Stimulated activated CD4-positive, alpha-beta T cell treated with anti-CD3 and anti-CD28 coated beads, TNF-alpha, amount 100 ng/mL, for 4 hours (primary cell): ENCODE measurements at regions not wholly inside any gene's neighbourhood (a gene's known extent, or its start where the extent isn't known, plus 50 kb on each side); places are given as distances from the start of the nearest gene placed in this dataset.

Experiments
- DNase-seq, 3 experiments: peaks; one replicate each; pipeline ENCODE4 v3.0.0-alpha.2; 2020; ENCODE audit warnings: low read depth in 3 of 3

GRCh38 chr15:31151301-31152233 lies 50.0 kb upstream of the TRPM1 start:
- no peak for DNase-seq

GRCh38 chr15:31153531-31153930 lies 52.0 kb upstream of the TRPM1 start:
- DNase-seq: no peak

GRCh38 chr15:31155151-31155550 lies 53.6 kb upstream of the TRPM1 start:
- DNase-seq: no peak

- no peak for DNase-seq
Observed at GRCh38 chr15:31156226-31156625, 54.7 kb upstream of the TRPM1 start.

DNA sequence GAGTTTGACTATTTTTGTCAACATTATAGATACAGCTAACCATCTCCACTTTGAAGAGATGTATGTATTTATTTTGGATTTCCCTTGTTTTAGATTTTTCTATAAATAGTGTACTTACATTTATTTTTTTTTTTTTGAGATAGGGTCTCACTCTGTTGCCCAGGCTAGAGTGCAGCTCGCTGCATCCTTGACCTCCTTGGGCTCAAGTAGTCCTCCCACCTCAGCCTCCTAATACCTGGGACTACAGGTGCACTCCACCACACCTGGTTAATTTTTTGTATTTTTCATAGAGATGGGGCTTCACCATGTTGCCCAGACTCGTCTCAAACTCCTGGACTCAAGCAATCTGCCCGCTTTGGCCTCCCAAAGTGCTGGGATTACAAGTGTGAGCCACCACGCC lies 55.3 kb upstream of the TRPM1 start:
- DNase-seq: no peak

DNA sequence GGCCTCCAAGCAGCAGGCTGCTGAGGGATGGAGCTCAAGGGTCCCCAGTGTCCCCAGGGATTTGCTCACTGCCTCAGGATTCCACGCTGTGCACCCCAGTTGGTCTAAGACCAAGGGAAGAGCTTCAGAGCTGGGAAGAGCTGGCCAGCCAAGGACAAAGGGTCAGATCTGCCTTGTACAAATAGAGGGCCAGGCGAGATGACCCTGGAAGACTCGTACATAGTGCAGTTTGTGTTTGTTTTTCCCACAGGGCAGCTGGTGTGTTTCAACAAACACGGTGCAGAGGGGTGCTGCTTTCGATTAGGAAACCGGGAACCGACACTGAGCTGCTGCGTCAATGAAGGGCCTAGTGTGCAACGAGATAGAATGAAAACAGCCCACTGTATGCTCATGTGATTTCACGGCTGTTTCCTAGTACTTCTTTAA lies 56.1 kb upstream of the TRPM1 start:
- DNase-seq: no peak

- no peak for DNase-seq
Observed at GRCh38 chr15:31158858-31159569, 57.5 kb upstream of the TRPM1 start.

- no peak for DNase-seq
Observed at GRCh38 chr15:31159837-31160236, 58.3 kb upstream of the TRPM1 start.

- DNase-seq: no peak
Observed at GRCh38 chr15:31160297-31160696, 58.8 kb upstream of the TRPM1 start.

- DNase-seq: no peak
Observed at GRCh38 chr15:31160740-31161495, 59.4 kb upstream of the TRPM1 start.

DNA sequence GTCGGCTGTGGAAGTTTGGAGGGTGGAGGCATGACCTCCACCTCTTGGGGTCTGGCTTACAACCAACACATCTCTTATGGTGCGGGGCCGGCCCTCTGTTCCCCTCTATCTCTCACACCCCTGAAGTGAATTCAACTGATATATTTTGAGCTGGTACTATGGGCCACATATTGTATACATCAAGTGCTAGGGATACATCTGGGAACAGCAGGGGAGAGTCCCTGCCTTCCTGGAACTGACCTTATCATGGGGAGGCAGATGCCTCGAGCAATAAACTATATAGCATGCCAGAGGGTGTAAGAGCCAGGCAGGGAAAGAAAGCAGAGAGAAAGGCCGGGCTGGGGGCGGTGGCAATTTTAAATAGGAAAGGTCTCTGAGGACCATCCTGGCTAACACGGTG lies 60.4 kb upstream of the TRPM1 start:
- no peak for DNase-seq

DNA sequence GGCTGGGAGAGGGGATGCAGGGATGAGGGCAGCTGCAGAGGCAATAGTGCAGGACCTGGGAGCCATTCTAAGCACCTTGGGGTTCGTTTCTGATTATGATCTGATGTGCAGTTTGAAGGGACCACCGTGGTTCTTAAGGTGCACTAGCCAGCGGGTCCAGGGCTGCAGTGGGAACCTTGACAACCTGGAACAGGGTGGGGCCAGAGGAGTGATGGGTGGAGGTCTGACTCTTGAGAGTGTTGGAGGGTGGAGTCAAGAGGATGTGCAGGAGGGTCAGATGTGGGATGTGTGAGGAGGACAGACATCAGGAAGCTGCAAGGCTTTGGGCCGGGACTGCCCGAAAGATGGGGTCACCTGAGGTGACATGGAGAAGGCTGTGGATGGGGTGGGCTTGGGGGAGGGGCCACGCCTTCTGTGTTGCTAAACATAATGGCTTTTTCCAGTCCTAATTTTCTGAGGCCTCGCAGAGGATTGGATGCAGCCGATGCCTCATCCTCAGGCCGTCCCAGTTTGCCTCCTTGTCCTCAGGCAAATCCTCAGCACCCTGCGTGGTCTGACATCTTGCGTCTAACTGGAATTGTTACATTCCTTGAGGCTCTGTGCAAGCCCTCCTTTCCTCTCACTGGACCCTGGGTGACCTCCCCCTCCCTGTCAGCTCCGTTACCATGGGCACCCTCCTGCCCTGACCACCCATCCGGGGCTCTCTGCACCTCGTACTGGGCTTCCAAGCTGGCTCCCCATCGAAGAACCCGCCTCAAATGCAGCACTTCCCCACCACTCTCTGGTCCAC lies 61.4 kb upstream of the TRPM1 start:
- DNase-seq: no peak

- DNase-seq: no peak
Observed at GRCh38 chr15:31163769-31164572, 62.4 kb upstream of the TRPM1 start.

GRCh38 chr15:31164573-31164912 lies 63.0 kb upstream of the TRPM1 start:
- no peak for DNase-seq

DNA sequence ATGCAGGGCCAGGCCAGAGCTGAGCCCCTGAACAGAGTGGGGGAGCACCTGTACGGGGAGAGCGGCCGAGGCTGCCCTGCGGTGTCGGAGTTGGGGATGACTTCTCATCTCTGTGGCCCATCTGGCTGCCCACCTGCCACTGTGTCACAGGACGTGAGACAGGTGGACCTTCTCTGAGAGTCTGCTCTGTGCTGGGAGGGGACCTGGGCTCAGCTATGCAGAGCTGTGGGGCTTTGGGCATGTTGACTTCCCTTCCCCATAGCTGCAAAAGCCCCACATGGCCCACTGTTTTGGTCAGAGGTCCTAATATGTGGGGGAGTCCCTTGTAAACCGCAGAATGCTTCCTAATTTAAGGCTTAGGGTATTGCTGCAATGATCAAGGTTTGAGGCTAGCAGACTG lies 68.0 kb upstream of the TRPM1 start:
- DNase-seq: no peak

- DNase-seq: no peak
Observed at GRCh38 chr15:31171731-31172130, 70.2 kb upstream of the TRPM1 start.

GRCh38 chr15:31172606-31173005 lies 71.1 kb upstream of the TRPM1 start:
- DNase-seq: no peak

DNA sequence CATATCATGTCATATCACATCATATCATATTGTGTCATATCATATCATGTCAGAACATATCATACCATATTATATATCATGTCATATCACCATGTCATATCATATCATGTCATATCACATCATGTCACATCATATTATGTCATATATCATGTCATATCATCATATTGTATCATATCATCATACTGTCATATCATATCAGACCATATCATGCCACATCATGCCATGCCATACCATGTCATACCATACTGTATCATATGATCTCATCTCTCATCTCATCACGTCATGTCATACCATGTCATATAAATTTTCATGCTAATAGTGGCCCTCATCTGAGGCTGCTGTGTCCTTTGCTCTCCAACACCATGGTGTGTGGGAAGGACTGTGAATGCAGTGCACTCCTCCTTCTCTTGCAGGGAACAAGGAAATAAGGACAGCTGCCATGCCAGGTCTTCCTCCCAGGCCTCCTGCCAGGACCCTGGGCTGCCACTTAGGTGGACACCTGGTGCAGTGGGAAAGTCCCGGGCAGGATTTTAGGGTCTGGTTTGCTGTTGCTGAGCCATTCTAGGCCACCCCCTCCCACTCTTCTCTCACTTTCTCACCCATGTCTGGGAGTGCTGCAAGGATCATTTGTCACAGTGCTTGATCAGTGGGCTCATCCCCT lies 72.4 kb upstream of the TRPM1 start:
- DNase-seq: no peak

GRCh38 chr15:31175484-31175883 lies 74.0 kb upstream of the TRPM1 start:
- no peak for DNase-seq

DNA sequence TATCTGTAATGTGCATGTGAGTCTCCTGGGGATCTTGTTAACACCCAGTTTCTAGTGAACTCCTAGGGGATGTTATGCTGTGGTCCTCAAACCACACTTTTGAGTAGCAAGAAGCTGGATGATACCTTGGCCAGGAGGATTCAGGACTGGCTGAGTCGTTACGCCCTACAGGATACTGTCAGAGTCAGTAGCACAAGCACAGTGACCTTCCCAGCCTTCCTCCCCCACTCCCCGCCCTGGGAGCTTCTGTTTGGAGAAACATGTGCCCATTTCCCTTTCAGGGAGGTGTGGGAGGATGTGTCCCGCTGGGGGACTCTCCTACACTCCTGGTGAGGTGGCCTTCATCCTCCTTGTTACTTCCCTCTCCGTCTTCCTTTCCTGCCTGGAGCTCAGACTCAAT lies 76.4 kb upstream of the TRPM1 start:
- no peak for DNase-seq
